T-cell (primary cell): ENCODE measurements at regions not wholly inside any gene's neighbourhood (a gene's known extent, or its start where the extent isn't known, plus 50 kb on each side); places are given as distances from the start of the nearest gene placed in this dataset.

ENCODE experiments used
- ATAC-seq, 4 experiments: fragments of 200-7000 bp in 3 of 4; fragments of 150-1000 bp in 1 of 4; cut with Tn5 transposase; replicated peaks in 1 of 4; 1 replicate in 3 of 4; 2 replicates in 1 of 4; pipeline ENCODE4 v1.10.0; 2021; ENCODE audit warnings: moderate library complexity in 3 of 4, mild to moderate bottlenecking in 2 of 4, moderate number of reproducible peaks in 1 of 4
- CTCF ChIA-PET, 2 donors: fragments of 300-600 bp; sonication (Branson Sonifier 250); formaldehyde crosslinking; loops; one replicate each; lab custom pipeline; 2022; ENCODE audit warnings: antibody characterized with exemption in 2 of 2; lab: Charles Lee
- POLR2A ChIA-PET, 2 donors: fragments of 300-600 bp; sonication (Branson Sonifier 250); formaldehyde crosslinking; loops; one replicate each; lab custom pipeline; 2022; ENCODE audit warnings: antibody characterized with exemption in 2 of 2; lab: Charles Lee
- DNase-seq, 35 experiments: peaks; one replicate each; pipeline versions ENCODE4 v3.0.0 to v3.0.0-alpha.2; 2013 to 2023
- H3K27ac ChIP-seq: one replicate; pipeline ENCODE4 v1.5.1; 2013; ENCODE audit warnings: low read length
- H3K27me3 ChIP-seq, 2 experiments: replicated peaks in 1 of 2; 1 replicate in 1 of 2; 2 replicates in 1 of 2; pipeline versions ENCODE4 v1.6.1 to v1.7.0; 2013; ENCODE audit warnings: low read length in 1 of 2, mixed read lengths in 1 of 2; ENCODE audit not compliant: control insufficient read depth in 2 of 2, insufficient read depth in 2 of 2; ENCODE audit errors: extremely low read depth in 1 of 2
- H3K36me3 ChIP-seq, 2 donors: 1 replicate in 1 of 2; 2 replicates in 1 of 2; pipeline versions ENCODE4 v1.6.1 to v1.7.0; 2013; ENCODE audit warnings: low read length in 1 of 2; ENCODE audit not compliant: control insufficient read depth in 2 of 2, insufficient read depth in 1 of 2; ENCODE audit errors: extremely low read depth in 1 of 2
- H3K4me1 ChIP-seq, 2 experiments: 1 replicate in 1 of 2; 2 replicates in 1 of 2; pipeline versions ENCODE4 v1.6.1 to v1.7.0; 2013; ENCODE audit warnings: low read length in 2 of 2, mixed read lengths in 1 of 2; ENCODE audit not compliant: insufficient read depth in 2 of 2, control insufficient read depth in 1 of 2; ENCODE audit errors: extremely low read depth in 1 of 2
- H3K4me3 ChIP-seq, 2 donors: 1 replicate in 1 of 2; 2 replicates in 1 of 2; pipeline versions ENCODE4 v1.5.1 to v1.7.0; 2013; ENCODE audit warnings: mild to moderate bottlenecking in 2 of 2, low read length in 1 of 2, moderate library complexity in 1 of 2; ENCODE audit not compliant: control insufficient read depth in 1 of 2; ENCODE audit errors: extremely low read depth in 1 of 2
- H3K9me3 ChIP-seq: 2 replicates; pipeline ENCODE4 v1.7.0; 2013
- H3K27ac Mint-ChIP-seq, 2 donors: one replicate each; pipeline ENCODE4 v1.8.0; 2020 to 2021; ENCODE audit warnings: mild to moderate bottlenecking in 2 of 2, mixed read lengths in 2 of 2
- H3K27me3 Mint-ChIP-seq, 2 donors: one replicate each; pipeline ENCODE4 v1.8.0; 2021 to 2022; ENCODE audit warnings: mixed read lengths in 2 of 2
- H3K36me3 Mint-ChIP-seq: one replicate; pipeline ENCODE4 v1.8.0; 2021; ENCODE audit warnings: mixed read lengths
- H3K4me1 Mint-ChIP-seq, 3 donors: one replicate each; pipeline ENCODE4 v1.8.0; 2020 to 2022; ENCODE audit warnings: mixed read lengths in 3 of 3, mild to moderate bottlenecking in 1 of 3
- H3K4me3 Mint-ChIP-seq, 3 donors: one replicate each; pipeline ENCODE4 v1.8.0; 2020 to 2022; ENCODE audit warnings: mild to moderate bottlenecking in 3 of 3, mixed read lengths in 3 of 3, moderate library complexity in 3 of 3
- H3K9me3 Mint-ChIP-seq, 3 donors: one replicate each; pipeline ENCODE4 v1.8.0; 2020 to 2022; ENCODE audit warnings: mixed read lengths in 3 of 3
- WGBS: methylation state at CpG from one replicate; pipeline ENCODE4 v1.1.5; 2013; ENCODE audit warnings: missing lambda C conversion rate; ENCODE audit not compliant: insufficient coverage; 5-methylcytosine and 5-hydroxymethylcytosine counted together

- Mint-ChIP-seq H3K27me3 (no peaks in the 10 kb centered on the region), H3K4me3 (no peak overlapping the region), H3K9me3 (peaks cover 0 to 4% (median 3%) of the 10 kb centered on the region in 3 donors), H3K27ac (no peak overlapping the region), H3K36me3 (no peaks in the 10 kb centered on the region), H3K4me1 (no peaks in the 10 kb centered on the region)
- no peak overlapping the region for H3K4me3 ChIP-seq
- H3K36me3 ChIP-seq, result no peaks in the 10 kb centered on the region
- H3K4me1 ChIP-seq, result no peaks in the 10 kb centered on the region
- ATAC-seq (no peak), DNase-seq (no peak)
- no peaks in the 10 kb centered on the region for H3K27me3 ChIP-seq
- no peaks in the 10 kb centered on the region for H3K9me3 ChIP-seq
- H3K27ac ChIP-seq, result no peak overlapping the region
- ChIA-PET CTCF (no interaction called here), POLR2A (no interaction called here)
- no CpG with 5 or more reads among the region's 2 CpGs for WGBS
Observed at GRCh38 chr3:146817704-146818103, 212.6 kb upstream of the PLSCR5 start.

GRCh38 chr3:146814601-146815315 is 209.6 kb upstream of the PLSCR5 start:
- H3K27ac Mint-ChIP-seq, result no peak overlapping the region
- H3K27me3 ChIP-seq, result no peaks in the 10 kb centered on the region
- H3K4me3 Mint-ChIP-seq, result no peak overlapping the region
- H3K27me3 Mint-ChIP-seq, result no peaks in the 10 kb centered on the region
- no peak overlapping the region for H3K27ac ChIP-seq
- ChIA-PET CTCF (no interaction called here), POLR2A (no interaction called here)
- ATAC-seq (no peak), DNase-seq (no peak)
- H3K9me3 ChIP-seq, result no peaks in the 10 kb centered on the region
- no peaks in the 10 kb centered on the region for H3K4me1 Mint-ChIP-seq
- peaks cover 0 to 3% (median 0%) of the 10 kb centered on the region in 3 donors for H3K9me3 Mint-ChIP-seq
- H3K4me3 ChIP-seq, result no peak overlapping the region
- WGBS, result no CpG with 5 or more reads among the region's 1 CpG
- H3K36me3 ChIP-seq, result no peaks in the 10 kb centered on the region
- no peaks in the 10 kb centered on the region for H3K4me1 ChIP-seq
- H3K36me3 Mint-ChIP-seq, result no peaks in the 10 kb centered on the region

GRCh38 chr3:146813496-146813895 is 208.3 kb upstream of the PLSCR5 start:
- H3K4me3 ChIP-seq, result no peak overlapping the region
- no peaks in the 10 kb centered on the region for H3K27me3 Mint-ChIP-seq
- H3K27ac Mint-ChIP-seq, result no peak overlapping the region
- no peak overlapping the region for H3K4me3 Mint-ChIP-seq
- H3K36me3 Mint-ChIP-seq, result no peaks in the 10 kb centered on the region
- no peaks in the 10 kb centered on the region for H3K4me1 Mint-ChIP-seq
- H3K36me3 ChIP-seq, result no peaks in the 10 kb centered on the region
- POLR2A ChIA-PET, result no interaction called here
- DNase-seq (no peak), ATAC-seq (no peak)
- H3K4me1 ChIP-seq, result no peaks in the 10 kb centered on the region
- WGBS, result no CpG with 5 or more reads among the region's 1 CpG
- H3K27ac ChIP-seq, result no peak overlapping the region
- H3K27me3 ChIP-seq, result no peaks in the 10 kb centered on the region
- H3K9me3 ChIP-seq, result no peaks in the 10 kb centered on the region
- H3K9me3 Mint-ChIP-seq, result peaks cover 0 to 3% (median 0%) of the 10 kb centered on the region in 3 donors
- CTCF ChIA-PET, result no interaction called here

GRCh38 chr3:146803745-146804144 is 198.6 kb upstream of the PLSCR5 start:
- Histone ChIP-seq H3K27me3 (no peaks in the 10 kb centered on the region), H3K36me3 (no peaks in the 10 kb centered on the region), H3K4me3 (no peak overlapping the region), H3K9me3 (no peaks in the 10 kb centered on the region), H3K4me1 (no peaks in the 10 kb centered on the region), H3K27ac (no peak overlapping the region)
- no peak overlapping the region for H3K4me3 Mint-ChIP-seq
- ATAC-seq (no peak), DNase-seq (no peak)
- H3K4me1 Mint-ChIP-seq, result no peaks in the 10 kb centered on the region
- no peaks in the 10 kb centered on the region for H3K27me3 Mint-ChIP-seq
- CTCF ChIA-PET, result no interaction called here
- no peaks in the 10 kb centered on the region for H3K36me3 Mint-ChIP-seq
- POLR2A ChIA-PET, result no interaction called here
- no peak overlapping the region for H3K27ac Mint-ChIP-seq
- WGBS, result 57% methylated on average over 2 of the region's 2 CpGs
- H3K9me3 Mint-ChIP-seq, result peaks cover 0 to 5% (median 0%) of the 10 kb centered on the region in 3 donors

- Mint-ChIP-seq H3K9me3 (no peaks in the 10 kb centered on the region), H3K36me3 (no peaks in the 10 kb centered on the region), H3K4me1 (no peaks in the 10 kb centered on the region), H3K4me3 (no peak overlapping the region), H3K27me3 (no peaks in the 10 kb centered on the region), H3K27ac (no peak overlapping the region)
- ChIA-PET CTCF (no interaction called here), POLR2A (no interaction called here)
- Histone ChIP-seq H3K4me3 (no peak overlapping the region), H3K9me3 (no peaks in the 10 kb centered on the region), H3K27ac (no peak overlapping the region), H3K36me3 (no peaks in the 10 kb centered on the region), H3K4me1 (no peaks in the 10 kb centered on the region), H3K27me3 (no peaks in the 10 kb centered on the region)
- 40% methylated on average over 1 of the region's 2 CpGs for WGBS
- ATAC-seq (no peak), DNase-seq (no peak)
Observed at GRCh38 chr3:146801492-146801891, 196.3 kb upstream of the PLSCR5 start.

- no peaks in the 10 kb centered on the region for H3K36me3 ChIP-seq
- Mint-ChIP-seq H3K4me1 (no peaks in the 10 kb centered on the region), H3K9me3 (no peaks in the 10 kb centered on the region), H3K36me3 (no peaks in the 10 kb centered on the region), H3K27ac (no peak overlapping the region), H3K4me3 (no peak overlapping the region), H3K27me3 (no peaks in the 10 kb centered on the region)
- no CpG with 5 or more reads among the region's 2 CpGs for WGBS
- no peaks in the 10 kb centered on the region for H3K27me3 ChIP-seq
- H3K4me1 ChIP-seq, result no peaks in the 10 kb centered on the region
- POLR2A ChIA-PET, result no interaction called here
- H3K27ac ChIP-seq, result no peak overlapping the region
- DNase-seq (no peak), ATAC-seq (no peak)
- CTCF ChIA-PET, result no interaction called here
- H3K4me3 ChIP-seq, result no peak overlapping the region
- H3K9me3 ChIP-seq, result no peaks in the 10 kb centered on the region
Observed at GRCh38 chr3:146800484-146800883, 195.3 kb upstream of the PLSCR5 start.

GRCh38 chr3:146796078-146796477 is 190.9 kb upstream of the PLSCR5 start:
- ChIA-PET CTCF (no interaction called here), POLR2A (no interaction called here)
- H3K36me3 ChIP-seq, result no peaks in the 10 kb centered on the region
- no peaks in the 10 kb centered on the region for H3K36me3 Mint-ChIP-seq
- H3K9me3 ChIP-seq, result no peaks in the 10 kb centered on the region
- H3K4me3 Mint-ChIP-seq, result no peak overlapping the region
- ATAC-seq (no peak), DNase-seq (no peak)
- H3K9me3 Mint-ChIP-seq, result peaks cover 0 to 8% (median 4%) of the 10 kb centered on the region in 3 donors
- H3K27ac ChIP-seq, result no peak overlapping the region
- no peaks in the 10 kb centered on the region for H3K27me3 ChIP-seq
- H3K4me1 ChIP-seq, result no peaks in the 10 kb centered on the region
- no peaks in the 10 kb centered on the region for H3K27me3 Mint-ChIP-seq
- no peaks in the 10 kb centered on the region for H3K4me1 Mint-ChIP-seq
- no peak overlapping the region for H3K4me3 ChIP-seq
- WGBS, result no CpG with 5 or more reads among the region's 2 CpGs
- H3K27ac Mint-ChIP-seq, result no peak overlapping the region
